ENCODE measurements at regions not wholly inside any gene's neighbourhood (a gene's known extent, or its start where the extent isn't known, plus 50 kb on each side); places are given as distances from the start of the nearest gene placed in this dataset.

DNA sequence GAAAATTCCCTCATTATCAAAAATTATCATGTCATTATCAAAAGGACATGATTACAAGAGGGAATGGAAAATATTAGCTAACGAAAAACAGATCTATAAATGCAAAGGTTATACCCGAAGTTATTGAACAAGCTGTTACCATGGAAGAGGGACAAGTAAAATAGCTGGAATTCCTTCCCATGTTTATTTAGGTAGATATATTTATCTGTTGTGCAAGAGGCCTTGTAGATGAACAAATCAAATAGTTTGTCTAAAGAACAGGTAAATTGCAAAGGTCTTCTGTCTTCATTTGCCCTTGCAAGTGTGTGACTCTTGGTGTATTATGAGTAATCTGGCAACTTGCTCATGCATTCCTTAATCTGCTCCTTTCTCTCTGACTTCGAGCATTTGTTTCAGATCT, 1170.9 kb downstream of the SORCS1 start:
- no peak overlapping the region for H4K8ac ChIP-seq (ENCODE audit: extremely low read depth, insufficient read depth, low read length)
- no peaks in the 10 kb centered on the region for H3K23me2 ChIP-seq (ENCODE audit: low read depth, low read length)
- no peak overlapping the region for H2BK120ac ChIP-seq (replicated peaks; ENCODE audit: low read depth, low read length)
- no peaks in the 10 kb centered on the region for H3K9me3 ChIP-seq (ENCODE audit: insufficient read depth in 2 of 2, low read depth in 1 of 2, low read length in 1 of 2)
- no peak for DNase-seq (ENCODE audit: low read depth in 1 of 2, low spot score in 2 of 2)
- no peak overlapping the region for H3K56ac ChIP-seq (replicated peaks; ENCODE audit: insufficient read length, low read depth, low read length)
- H2BK5ac ChIP-seq (ENCODE audit: low read depth, low read length): no peak overlapping the region
- no peaks in the 10 kb centered on the region for H3K27me3 ChIP-seq (replicated peaks in 1 of 4; ENCODE audit: control insufficient read depth in 3 of 4, extremely low read depth in 1 of 4, insufficient read depth in 3 of 4, low read length in 3 of 4)
- H3K18ac ChIP-seq (ENCODE audit: extremely low read depth, low read length): no peak overlapping the region
- H3K36me3 ChIP-seq (ENCODE audit: control insufficient read depth in 2 of 4, insufficient read depth in 4 of 4, low read length in 3 of 4): no peaks in the 10 kb centered on the region
- no peak overlapping the region for H3K9ac ChIP-seq (replicated peaks in 1 of 4; ENCODE audit: extremely low read depth in 1 of 4, low read depth in 3 of 4, low read length in 3 of 4)
- no peak overlapping the region for H3K27ac ChIP-seq (ENCODE audit: low read depth, low read length)
- TF ChIP-seq, protein P1, sequence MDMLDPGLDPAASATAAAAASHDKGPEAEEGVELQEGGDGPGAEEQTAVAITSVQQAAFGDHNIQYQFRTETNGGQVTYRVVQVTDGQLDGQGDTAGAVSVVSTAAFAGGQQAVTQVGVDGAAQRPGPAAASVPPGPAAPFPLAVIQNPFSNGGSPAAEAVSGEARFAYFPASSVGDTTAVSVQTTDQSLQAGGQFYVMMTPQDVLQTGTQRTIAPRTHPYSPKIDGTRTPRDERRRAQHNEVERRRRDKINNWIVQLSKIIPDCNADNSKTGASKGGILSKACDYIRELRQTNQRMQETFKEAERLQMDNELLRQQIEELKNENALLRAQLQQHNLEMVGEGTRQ (IDR thresholded peaks at IDR 0.05; ENCODE audit: low read length): no peak
- no peak for TF ChIP-seq POLR2A (IDR thresholded peaks at IDR 0.05; ENCODE audit: control extremely low read depth in 1 of 2, low read depth in 2 of 2, low read length in 2 of 2)
- no peak for TF ChIP-seq ASH2L (IDR thresholded peaks at IDR 0.05; ENCODE audit: low read length)
- TF ChIP-seq CTBP2 (IDR thresholded peaks at IDR 0.05; ENCODE audit: borderline replicate concordance, insufficient read depth, insufficient read length, low read length): no peak
- TF ChIP-seq CREB1 (IDR thresholded peaks at IDR 0.05): no peak
- no peak for TF ChIP-seq GTF2F1 (IDR thresholded peaks at IDR 0.05; ENCODE audit: borderline replicate concordance, low read depth, low read length)
- no peak for TF ChIP-seq NRF1 (IDR thresholded peaks at IDR 0.05; ENCODE audit: low read depth, low read length)
- no peak overlapping the region for H3K4me3 ChIP-seq (ENCODE audit: extremely low read depth in 1 of 4, insufficient read depth in 2 of 4, low read depth in 3 of 4, low read length in 4 of 4)
- ChIA-PET CTCF (ENCODE audit: partially characterized antibody) (interaction anchor here (0.6 kb wide), 1 partner anchor 20 kb away, joined by 5 read pairs; no protein-coding TSS in a partner anchor), POLR2A (ENCODE audit: partially characterized antibody) (no interaction called here)
- no peak overlapping the region for H3K23ac ChIP-seq (ENCODE audit: insufficient read length)
- H4K91ac ChIP-seq (replicated peaks; ENCODE audit: insufficient read length, low read length): no peak overlapping the region
- H2BK15ac ChIP-seq (ENCODE audit: low read length): no peak overlapping the region
- H3K4me1 ChIP-seq (replicated peaks in 1 of 4; ENCODE audit: control insufficient read depth in 3 of 4, insufficient read depth in 4 of 4, low read length in 3 of 4): no peaks in the 10 kb centered on the region; a peak in 1 of 7 replicates
- H4K5ac ChIP-seq (ENCODE audit: insufficient read length, low read depth, low read length): no peak overlapping the region
- H3K4me2 ChIP-seq (ENCODE audit: insufficient read depth in 1 of 2, low read depth in 2 of 2, low read length in 2 of 2): no peak overlapping the region
- H3K79me2 ChIP-seq (ENCODE audit: control insufficient read depth in 1 of 2, insufficient read depth in 2 of 2, low read length in 2 of 2): no peaks in the 10 kb centered on the region
- no peak overlapping the region for H3K14ac ChIP-seq (ENCODE audit: insufficient read length)
- no peak overlapping the region for H2AFZ ChIP-seq (ENCODE audit: low read length)
- FAIRE-seq: no peak
- H3K4ac ChIP-seq (replicated peaks; ENCODE audit: insufficient read length, low read depth, low read length): no peak overlapping the region
- H3K79me1 ChIP-seq (ENCODE audit: low read depth, low read length): no peaks in the 10 kb centered on the region
- H2AK5ac ChIP-seq (ENCODE audit: low read depth, low read length): no peak overlapping the region
- no peak overlapping the region for H2BK20ac ChIP-seq (ENCODE audit: low read length)
- H4K20me1 ChIP-seq (replicated peaks in 1 of 2; ENCODE audit: control insufficient read depth in 1 of 2, insufficient read depth in 2 of 2, low read length in 2 of 2): no peaks in the 10 kb centered on the region
- WGBS, 2 experiments (ENCODE audit: extremely low coverage in 1 of 2, insufficient coverage in 1 of 2, insufficient read length in 1 of 2, insufficient replicate concordance in 2 of 2, low coverage in 1 of 2, low lambda C conversion rate in 2 of 2, missing lambda C conversion rate in 1 of 2): 89% methylated on average over 3 of the region's 3 CpGs; no CpG with 5 or more reads in 1 of the 2 experiments
- no peak overlapping the region for H2BK12ac ChIP-seq (ENCODE audit: low read depth, low read length)
